Sigmoid colon (tissue), 6 donors: ENCODE measurements at regions not wholly inside any gene's neighbourhood (a gene's known extent, or its start where the extent isn't known, plus 50 kb on each side); places are given as distances from the start of the nearest gene placed in this dataset.

Source experiments
- DNase-seq: peaks from one replicate; pipeline ENCODE4 v3.0.0-alpha.2; 2019
- H3K27ac ChIP-seq, 4 donors: fragments of 200-600 bp; sonication (generic); one replicate each; pipeline ENCODE4 v1.5.1; 2016 to 2019; ENCODE audit warnings: mild to moderate bottlenecking in 1 of 4
- H3K27me3 ChIP-seq, 3 donors: fragments of 200-600 bp; sonication (generic); one replicate each; pipeline ENCODE4 v1.5.1; 2019; ENCODE audit warnings: mild to moderate bottlenecking in 1 of 3
- H3K36me3 ChIP-seq, 4 donors: fragments of 200-600 bp; sonication (generic); one replicate each; pipeline ENCODE4 v1.5.1; 2016 to 2019
- H3K4me1 ChIP-seq, 4 donors: fragments of 200-600 bp; sonication (generic); one replicate each; pipeline ENCODE4 v1.5.1; 2017 to 2019
- H3K4me3 ChIP-seq, 4 donors: fragments of 200-600 bp; sonication (generic); one replicate each; pipeline ENCODE4 v1.5.1; 2017 to 2019; ENCODE audit warnings: mild to moderate bottlenecking in 2 of 4, moderate library complexity in 1 of 4
- H3K9me3 ChIP-seq, 4 donors: fragments of 200-600 bp in 3 of 4; sonication (generic) in 3 of 4; one replicate each; pipeline versions ENCODE4 v1.5.1 to v1.6.1; 2013 to 2019
- CTCF ChIP-seq, 4 experiments: fragments of 450-650 bp in 3 of 4; fragments of 200-600 bp in 1 of 4; IDR thresholded peaks; one replicate each; pipeline ENCODE4 v1.5.1; 2016 to 2019; ENCODE audit warnings: antibody characterized with exemption in 4 of 4, mild to moderate bottlenecking in 3 of 4, moderate library complexity in 2 of 4
- EP300 ChIP-seq, 4 donors: sonication (generic); formaldehyde crosslinking; IDR thresholded peaks; one replicate each; pipeline ENCODE4 v1.6.1; 2017; ENCODE audit warnings: antibody characterized with exemption in 4 of 4
- POLR2A ChIP-seq, 2 donors: fragments of 450-650 bp; IDR thresholded peaks; one replicate each; pipeline ENCODE4 v1.6.1; 2016; ENCODE audit warnings: antibody characterized with exemption in 2 of 2, mild to moderate bottlenecking in 2 of 2, moderate library complexity in 2 of 2
- POLR2AphosphoS5 ChIP-seq, 4 donors: sonication (generic); formaldehyde crosslinking; IDR thresholded peaks; one replicate each; pipeline ENCODE4 v1.6.1; 2017; ENCODE audit warnings: antibody characterized with exemption in 4 of 4
- WGBS, 2 donors: extraction: QIAGEN DNeasy Blood & Tissue Kit; methylation state at CpG; one replicate each; pipeline ENCODE4 v1.1.7; 2013; 5-methylcytosine and 5-hydroxymethylcytosine counted together
- intact Hi-C: fragments of 100-400 bp; cut with DNase I; formaldehyde crosslinking; loops from one replicate; pipeline ENCODE4 v1.15.1; 2023
- donor health status: healthy with polysubstance abuse.
- donor health status: healthy.

- no peak for TF ChIP-seq POLR2A (IDR thresholded peaks at IDR 0.05)
- no peak for TF ChIP-seq CTCF (IDR thresholded peaks at IDR 0.05)
- no peak for TF ChIP-seq EP300 (IDR thresholded peaks at IDR 0.05)
- no peak for TF ChIP-seq POLR2AphosphoS5 (IDR thresholded peaks at IDR 0.05)
- WGBS, 2 donors, result 77 to 82% methylated on average over 3 of the region's 3 CpGs
- Histone ChIP-seq H3K27ac (no peak overlapping the region), H3K36me3 (no peaks in the 10 kb centered on the region), H3K27me3 (peaks cover 0 to 16% (median 0%) of the 10 kb centered on the region in 3 donors), H3K9me3 (no peaks in the 10 kb centered on the region), H3K4me1 (no peaks in the 10 kb centered on the region), H3K4me3 (no peak overlapping the region)
- intact Hi-C loops, result no loop called here
- peak; percentile 37 for DNase-seq
Measured at GRCh38 chr14:101451166-101451565, 110.1 kb upstream of the DIO3 start.

GRCh38 chr14:101453225-101453624, 108.1 kb upstream of the DIO3 start:
- Histone ChIP-seq H3K27ac (no peak overlapping the region), H3K27me3 (peaks cover 15 to 36% (median 17%) of the 10 kb centered on the region in 3 donors), H3K9me3 (no peaks in the 10 kb centered on the region), H3K4me1 (peaks cover 0 to 8% (median 2%) of the 10 kb centered on the region in 4 donors), H3K36me3 (no peaks in the 10 kb centered on the region), H3K4me3 (no peak overlapping the region)
- TF ChIP-seq POLR2A (IDR thresholded peaks at IDR 0.05), result no peak
- TF ChIP-seq POLR2AphosphoS5 (IDR thresholded peaks at IDR 0.05), result no peak
- TF ChIP-seq EP300 (IDR thresholded peaks at IDR 0.05), result no peak
- no peak for TF ChIP-seq CTCF (IDR thresholded peaks at IDR 0.05)
- WGBS, 2 donors, result 22 to 71% methylated on average over 7 of the region's 7 CpGs
- intact Hi-C loops, result no loop called here
- DNase-seq, result no peak

GRCh38 chr14:101454229-101454628, 107.1 kb upstream of the DIO3 start:
- WGBS, 2 donors, result 81 to 87% methylated on average over 4 of the region's 4 CpGs

GRCh38 chr14:101456246-101457175, 104.8 kb upstream of the DIO3 start:
- H3K27me3 ChIP-seq, result peaks cover 33 to 64% (median 48%) of the 10 kb centered on the region in 3 donors
- no peak for DNase-seq

More at GRCh38 chr14:101454229-101454628, 107.1 kb upstream of the DIO3 start:
- H3K9me3 ChIP-seq, result no peaks in the 10 kb centered on the region
- no peak for DNase-seq
- H3K36me3 ChIP-seq, result no peaks in the 10 kb centered on the region
- H3K4me1 ChIP-seq, result peaks cover 0 to 18% (median 12%) of the 10 kb centered on the region in 4 donors
- no peak for TF ChIP-seq CTCF (IDR thresholded peaks at IDR 0.05)
- no peak for TF ChIP-seq POLR2AphosphoS5 (IDR thresholded peaks at IDR 0.05)
- no peak for TF ChIP-seq POLR2A (IDR thresholded peaks at IDR 0.05)
- TF ChIP-seq EP300 (IDR thresholded peaks at IDR 0.05), result no peak
- H3K27me3 ChIP-seq, result peaks cover 25 to 44% (median 27%) of the 10 kb centered on the region in 3 donors
- no peak overlapping the region for H3K27ac ChIP-seq
- no peak overlapping the region for H3K4me3 ChIP-seq
- intact Hi-C loops, result no loop called here

More at GRCh38 chr14:101456246-101457175, 104.8 kb upstream of the DIO3 start:
- H3K36me3 ChIP-seq, result no peaks in the 10 kb centered on the region
- no peak overlapping the region for H3K27ac ChIP-seq
- no peaks in the 10 kb centered on the region for H3K9me3 ChIP-seq
- intact Hi-C loops, result loop anchor here (5.0 kb wide), 1 partner anchor 101 kb away; no protein-coding TSS in a partner anchor
- TF ChIP-seq POLR2AphosphoS5 (IDR thresholded peaks at IDR 0.05) (no peak), CTCF (IDR thresholded peaks at IDR 0.05) (no peak), EP300 (IDR thresholded peaks at IDR 0.05) (no peak)
- 31 to 46% methylated on average over 32 of the region's 32 CpGs for WGBS, 2 donors
- no peak overlapping the region for H3K4me3 ChIP-seq
- H3K4me1 ChIP-seq, result peaks cover 0 to 21% (median 15%) of the 10 kb centered on the region in 4 donors
